SK-N-SH (cell line): ENCODE measurements at regions not wholly inside any gene's neighbourhood (a gene's known extent, or its start where the extent isn't known, plus 50 kb on each side); places are given as distances from the start of the nearest gene placed in this dataset.

Source experiments
- CTCF ChIA-PET: fragments of 300-600, 350-600 bp; formaldehyde crosslinking; extraction: SDS; loops from one replicate; lab custom pipeline; 2021; lab: Yijun Ruan, JAX
- POLR2A ChIA-PET: fragments of 350-600 bp; sonication (Branson Sonifier 250); formaldehyde crosslinking; extraction: SDS; loops from one replicate; lab custom pipeline; 2020; ENCODE audit warnings: antibody characterized with exemption, inconsistent platforms; lab: Yijun Ruan, JAX
- DNase-seq: peaks from one replicate; pipeline ENCODE4 v3.0.0; 2012
- H2AFZ ChIP-seq: fragments of 200-600 bp; sonication (generic); 2 replicates; pipeline ENCODE4 v1.8.1; 2016; ENCODE audit warnings: antibody characterized with exemption, mild to moderate bottlenecking, low read depth
- H3F3A ChIP-seq: fragments of 200-600 bp; sonication (generic); replicated peaks from 2 replicates; pipeline ENCODE3; 2016; ENCODE audit warnings: antibody characterized with exemption, mild to moderate bottlenecking; ENCODE audit not compliant: insufficient read depth
- H3K27ac ChIP-seq, 2 experiments: fragments of 200-500 bp in 1 of 2; fragments of 200-600 bp in 1 of 2; sonication (Bioruptor generic) in 1 of 2; sonication (generic), shearing (Covaris generic) in 1 of 2; 2 replicates each; pipeline versions ENCODE4 v1.5.1 to v1.6.1; 2014 to 2016; ENCODE audit warnings: low read depth in 2 of 2, inconsistent platforms in 1 of 2, low read length in 1 of 2, mild to moderate bottlenecking in 1 of 2, mixed read lengths in 1 of 2
- H3K27me3 ChIP-seq: fragments of 200-600 bp; sonication (generic), shearing (Covaris generic); 2 replicates; pipeline ENCODE4 v1.6.1; 2016; ENCODE audit warnings: mixed run types; ENCODE audit not compliant: insufficient read depth
- H3K36me3 ChIP-seq, 2 experiments: fragments of 200-500 bp in 1 of 2; fragments of 200-600 bp in 1 of 2; sonication (Bioruptor generic) in 1 of 2; sonication (generic) in 1 of 2; replicated peaks in 1 of 2; 2 replicates each; pipeline versions ENCODE3 to v1.5.1; 2014 to 2016; ENCODE audit warnings: low read length in 1 of 2, mild to moderate bottlenecking in 1 of 2; ENCODE audit not compliant: insufficient read depth in 2 of 2, control insufficient read depth in 1 of 2
- H3K4me1 ChIP-seq, 2 experiments: fragments of 200-500 bp in 1 of 2; fragments of 200-600 bp in 1 of 2; sonication (Bioruptor generic) in 1 of 2; sonication (generic), shearing (Covaris generic) in 1 of 2; 2 replicates each; pipeline versions ENCODE4 v1.5.1 to v1.6.1; 2014 to 2016; ENCODE audit warnings: low read depth in 1 of 2, low read length in 1 of 2, mixed run types in 1 of 2; ENCODE audit not compliant: insufficient read depth in 2 of 2, control insufficient read depth in 1 of 2
- H3K4me2 ChIP-seq: fragments of 200-600 bp; sonication (generic), shearing (Covaris generic); 2 replicates; pipeline ENCODE4 v1.6.1; 2017; ENCODE audit warnings: mixed run types
- H3K4me3 ChIP-seq, 2 experiments: fragments of 200-500 bp in 1 of 2; fragments of 200-600 bp in 1 of 2; sonication (Bioruptor generic) in 1 of 2; sonication (generic), shearing (Covaris generic) in 1 of 2; 2 replicates each; pipeline versions ENCODE4 v1.5.1 to v1.8.1; 2014 to 2016; ENCODE audit warnings: low read depth in 2 of 2, inconsistent platforms in 1 of 2, low read length in 1 of 2, mild to moderate bottlenecking in 1 of 2, mixed read lengths in 1 of 2, moderate library complexity in 1 of 2
- H3K79me2 ChIP-seq: fragments of 200-600 bp; sonication (generic); 2 replicates; pipeline ENCODE4 v1.8.1; 2017; ENCODE audit warnings: mild to moderate bottlenecking; ENCODE audit not compliant: insufficient read depth
- H3K9ac ChIP-seq: fragments of 200-600 bp; sonication (generic); 2 replicates; pipeline ENCODE4 v1.6.1; 2017; ENCODE audit warnings: mixed run types
- H3K9me2 ChIP-seq: fragments of 200-600 bp; sonication (generic); 2 replicates; pipeline ENCODE4 v1.6.1; 2017; ENCODE audit warnings: mixed run types
- H3K9me3 ChIP-seq: fragments of 200-600 bp; sonication (generic); 2 replicates; pipeline ENCODE4 v1.6.1; 2017; ENCODE audit warnings: mixed run types, mild to moderate bottlenecking, moderate library complexity
- H4K20me1 ChIP-seq: fragments of 200-600 bp; sonication (generic); 2 replicates; pipeline ENCODE4 v1.6.1; 2017; ENCODE audit warnings: mild to moderate bottlenecking, mixed run types; ENCODE audit not compliant: insufficient read depth
- CHD2 ChIP-seq: fragments of 150-350 bp; IDR thresholded peaks from 2 replicates; pipeline ENCODE4 v1.6.1; 2018; ENCODE audit warnings: low read length; ENCODE audit not compliant: partially characterized antibody
- GABPA ChIP-seq: IDR thresholded peaks from 2 replicates; pipeline ENCODE4 v1.4.0; 2012; ENCODE audit warnings: low read depth, mild to moderate bottlenecking
- GATA2 ChIP-seq: sonication (generic); formaldehyde crosslinking; IDR thresholded peaks from 2 replicates; pipeline ENCODE4 v1.5.0; 2020; ENCODE audit warnings: mild to moderate bottlenecking, missing genetic modification reagents
- MEF2A ChIP-seq: IDR thresholded peaks from 2 replicates; pipeline ENCODE4 v1.4.0; 2012; ENCODE audit warnings: low read depth, borderline replicate concordance
- MXI1 ChIP-seq: IDR thresholded peaks from 2 replicates; pipeline ENCODE4 v1.6.1; 2012; ENCODE audit warnings: mild to moderate bottlenecking, low read depth, low read length, improper control_type of control experiment
- NFIC ChIP-seq: IDR thresholded peaks from 2 replicates; pipeline ENCODE4 v1.4.0; 2012; ENCODE audit warnings: borderline replicate concordance
- POLR2AphosphoS5 ChIP-seq: IDR thresholded peaks from 2 replicates; pipeline ENCODE4 v1.6.1; 2012; ENCODE audit warnings: low read depth, low read length
- RCOR1 ChIP-seq: fragments of 150-350 bp; IDR thresholded peaks from 2 replicates; pipeline ENCODE4 v1.6.1; 2017; ENCODE audit warnings: antibody characterized with exemption, low read length
- RFX5 ChIP-seq: IDR thresholded peaks from 2 replicates; pipeline ENCODE4 v1.6.1; 2012; ENCODE audit warnings: mild to moderate bottlenecking, improper control_type of control experiment, low read length
- RXRA ChIP-seq: IDR thresholded peaks from 2 replicates; pipeline ENCODE4 v1.4.0; 2012; ENCODE audit warnings: low read depth, mild to moderate bottlenecking, borderline replicate concordance
- SIN3A ChIP-seq: IDR thresholded peaks from 2 replicates; pipeline ENCODE4 v1.6.1; 2012; ENCODE audit warnings: low read depth, mild to moderate bottlenecking, low read length, moderate library complexity, borderline replicate concordance
- SMC3 ChIP-seq: IDR thresholded peaks from 2 replicates; pipeline ENCODE4 v1.6.1; 2012; ENCODE audit warnings: low read depth, low read length, improper control_type of control experiment
- TCF12 ChIP-seq: IDR thresholded peaks from 2 replicates; pipeline ENCODE4 v1.4.0; 2012
- TEAD4 ChIP-seq: IDR thresholded peaks from 2 replicates; pipeline ENCODE4 v1.4.0; 2012; ENCODE audit warnings: mild to moderate bottlenecking, borderline replicate concordance; ENCODE audit not compliant: insufficient read depth
- YY1 ChIP-seq: IDR thresholded peaks from 2 replicates; pipeline ENCODE4 v1.4.0; 2012; ENCODE audit warnings: low read depth, mild to moderate bottlenecking
- ZBTB33 ChIP-seq: IDR thresholded peaks from 2 replicates; pipeline ENCODE4 v1.4.0; 2012; ENCODE audit warnings: low read depth, borderline replicate concordance
- WGBS: methylation state at CpG from one replicate; pipeline ENCODE4 v1.1.6; 2017; ENCODE audit warnings: low lambda C conversion rate; 5-methylcytosine and 5-hydroxymethylcytosine counted together
- TF ChIP-seq, protein P1 (sequence below): IDR thresholded peaks from 2 replicates; pipeline ENCODE4; 2012
- TF ChIP-seq, protein P2 (sequence below): fragments of 200-600 bp; sonication (generic); IDR thresholded peaks from 2 replicates; pipeline ENCODE4 v1.6.1; 2017; ENCODE audit warnings: antibody characterized with exemption, mild to moderate bottlenecking, moderate library complexity

DNA sequence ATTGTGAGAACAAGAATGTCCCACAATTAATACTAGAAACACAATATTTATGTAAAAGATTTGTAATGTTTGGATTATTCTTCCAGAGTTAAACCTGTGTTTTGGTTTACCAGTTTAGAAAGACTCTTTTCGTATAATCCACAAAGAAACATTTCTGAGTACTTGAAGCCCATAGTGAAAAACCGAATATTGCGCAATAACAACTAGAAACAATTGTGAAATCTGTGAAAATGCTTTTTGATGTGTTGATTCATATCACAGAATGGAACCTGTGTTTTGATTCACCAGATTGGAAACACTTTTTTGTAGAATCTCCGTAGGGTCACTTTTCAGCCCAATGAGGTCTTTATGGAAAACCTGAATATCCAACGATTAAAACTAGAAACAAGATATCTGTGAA lies 386.2 kb downstream of the PRDM9 start:
- Histone ChIP-seq H2AFZ (no peak overlapping the region), H3K9me2 (no peaks in the 10 kb centered on the region), H3K9me3 (no peaks in the 10 kb centered on the region; the same call in 1 of the 2 replicates), H3K27me3 (no peaks in the 10 kb centered on the region), H4K20me1 (no peaks in the 10 kb centered on the region), H3K36me3 (no peaks in the 10 kb centered on the region), H3K27ac (no peak overlapping the region), H3K9ac (no peak overlapping the region), H3K4me2 (no peak overlapping the region), H3K4me1 (no peaks in the 10 kb centered on the region), H3F3A (no peaks in the 10 kb centered on the region), H3K79me2 (no peaks in the 10 kb centered on the region), H3K4me3 (no peak overlapping the region)
- WGBS = 10% methylated on average over 5 of the region's 5 CpGs
- DNase-seq = no peak
- POLR2A ChIA-PET = no interaction called here
- TF ChIP-seq SIN3A = no peak
- no peak for TF ChIP-seq RFX5
- no peak for TF ChIP-seq TEAD4
- TF ChIP-seq TCF12 = no peak
- TF ChIP-seq MEF2A = no peak
- no peak for TF ChIP-seq YY1
- no peak for TF ChIP-seq MXI1
- TF ChIP-seq GATA2 (CRISPR knock-in tag) = no peak
- no peak for TF ChIP-seq RXRA
- TF ChIP-seq GABPA = no peak
- TF ChIP-seq SMC3 = no peak
- TF ChIP-seq ZBTB33 = no peak
- TF ChIP-seq, protein P1, sequence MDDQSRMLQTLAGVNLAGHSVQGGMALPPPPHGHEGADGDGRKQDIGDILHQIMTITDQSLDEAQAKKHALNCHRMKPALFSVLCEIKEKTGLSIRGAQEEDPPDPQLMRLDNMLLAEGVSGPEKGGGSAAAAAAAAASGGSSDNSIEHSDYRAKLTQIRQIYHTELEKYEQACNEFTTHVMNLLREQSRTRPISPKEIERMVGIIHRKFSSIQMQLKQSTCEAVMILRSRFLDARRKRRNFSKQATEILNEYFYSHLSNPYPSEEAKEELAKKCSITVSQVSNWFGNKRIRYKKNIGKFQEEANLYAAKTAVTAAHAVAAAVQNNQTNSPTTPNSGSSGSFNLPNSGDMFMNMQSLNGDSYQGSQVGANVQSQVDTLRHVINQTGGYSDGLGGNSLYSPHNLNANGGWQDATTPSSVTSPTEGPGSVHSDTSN = no peak
- TF ChIP-seq, protein P2, sequence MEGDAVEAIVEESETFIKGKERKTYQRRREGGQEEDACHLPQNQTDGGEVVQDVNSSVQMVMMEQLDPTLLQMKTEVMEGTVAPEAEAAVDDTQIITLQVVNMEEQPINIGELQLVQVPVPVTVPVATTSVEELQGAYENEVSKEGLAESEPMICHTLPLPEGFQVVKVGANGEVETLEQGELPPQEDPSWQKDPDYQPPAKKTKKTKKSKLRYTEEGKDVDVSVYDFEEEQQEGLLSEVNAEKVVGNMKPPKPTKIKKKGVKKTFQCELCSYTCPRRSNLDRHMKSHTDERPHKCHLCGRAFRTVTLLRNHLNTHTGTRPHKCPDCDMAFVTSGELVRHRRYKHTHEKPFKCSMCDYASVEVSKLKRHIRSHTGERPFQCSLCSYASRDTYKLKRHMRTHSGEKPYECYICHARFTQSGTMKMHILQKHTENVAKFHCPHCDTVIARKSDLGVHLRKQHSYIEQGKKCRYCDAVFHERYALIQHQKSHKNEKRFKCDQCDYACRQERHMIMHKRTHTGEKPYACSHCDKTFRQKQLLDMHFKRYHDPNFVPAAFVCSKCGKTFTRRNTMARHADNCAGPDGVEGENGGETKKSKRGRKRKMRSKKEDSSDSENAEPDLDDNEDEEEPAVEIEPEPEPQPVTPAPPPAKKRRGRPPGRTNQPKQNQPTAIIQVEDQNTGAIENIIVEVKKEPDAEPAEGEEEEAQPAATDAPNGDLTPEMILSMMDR = no peak
- no peak for TF ChIP-seq NFIC
- TF ChIP-seq CHD2 = no peak
- no peak for TF ChIP-seq POLR2AphosphoS5
- no peak for TF ChIP-seq RCOR1
- CTCF ChIA-PET = interaction anchor here (1.8 kb wide), 1 partner anchor 10 kb away, joined by 4 read pairs; no protein-coding TSS in a partner anchor
